ENCODE measurements at regions not wholly inside any gene's neighbourhood (a gene's known extent, or its start where the extent isn't known, plus 50 kb on each side); places are given as distances from the start of the nearest gene placed in this dataset.

DNA sequence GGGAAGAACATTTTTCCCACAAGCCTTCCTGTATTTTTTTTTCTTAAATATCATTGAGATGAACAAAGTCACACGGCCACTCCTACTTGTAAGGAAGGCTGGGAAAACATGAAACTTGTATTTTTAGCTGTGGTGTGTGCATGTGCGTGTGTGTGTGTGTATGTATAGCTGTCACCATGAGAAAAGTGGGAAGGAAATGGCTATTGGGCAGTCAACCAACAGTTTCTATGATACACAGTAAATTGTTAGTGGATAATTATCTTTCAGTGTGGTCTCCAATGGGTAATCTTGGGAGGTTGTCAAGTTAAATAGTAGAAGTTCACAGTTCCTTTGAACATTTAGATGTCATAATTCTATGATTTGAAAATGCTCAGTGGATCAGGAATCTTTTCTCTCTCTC, 132.7 kb upstream of the USP24 start:
- Histone ChIP-seq H3F3A (ENCODE audit: low read depth) (no peaks in the 10 kb centered on the region), H3K79me2 (ENCODE audit: insufficient read depth, low read length) (no peaks in the 10 kb centered on the region), H2AFZ (ENCODE audit: low read length) (no peak overlapping the region), H4K20me1 (ENCODE audit: insufficient read depth, low read length, poor library complexity, severe bottlenecking) (no peaks in the 10 kb centered on the region), H3K27me3 (ENCODE audit: insufficient read depth, low read length, poor library complexity, severe bottlenecking) (no peaks in the 10 kb centered on the region), H3K9me2 (replicated peaks; ENCODE audit: low read depth, low read length) (no peaks in the 10 kb centered on the region), H3K36me3 (ENCODE audit: insufficient read depth, low read length) (no peaks in the 10 kb centered on the region), H3K4me3 (ENCODE audit: low read length, poor library complexity, severe bottlenecking) (no peak overlapping the region), H3K9ac (ENCODE audit: low read depth, low read length, poor library complexity, severe bottlenecking) (no peak overlapping the region), H3K9me3 (ENCODE audit: insufficient read depth, low read depth, low read length) (no peaks in the 10 kb centered on the region), H3K4me1 (ENCODE audit: insufficient read depth, low read length, poor library complexity, severe bottlenecking) (no peaks in the 10 kb centered on the region), H3K4me2 (ENCODE audit: low read depth, low read length, poor library complexity, severe bottlenecking) (no peak overlapping the region)
- no peak for TF ChIP-seq EZH2phosphoT487 (IDR thresholded peaks at IDR 0.05; ENCODE audit: borderline replicate concordance)
- TF ChIP-seq, protein P1, sequence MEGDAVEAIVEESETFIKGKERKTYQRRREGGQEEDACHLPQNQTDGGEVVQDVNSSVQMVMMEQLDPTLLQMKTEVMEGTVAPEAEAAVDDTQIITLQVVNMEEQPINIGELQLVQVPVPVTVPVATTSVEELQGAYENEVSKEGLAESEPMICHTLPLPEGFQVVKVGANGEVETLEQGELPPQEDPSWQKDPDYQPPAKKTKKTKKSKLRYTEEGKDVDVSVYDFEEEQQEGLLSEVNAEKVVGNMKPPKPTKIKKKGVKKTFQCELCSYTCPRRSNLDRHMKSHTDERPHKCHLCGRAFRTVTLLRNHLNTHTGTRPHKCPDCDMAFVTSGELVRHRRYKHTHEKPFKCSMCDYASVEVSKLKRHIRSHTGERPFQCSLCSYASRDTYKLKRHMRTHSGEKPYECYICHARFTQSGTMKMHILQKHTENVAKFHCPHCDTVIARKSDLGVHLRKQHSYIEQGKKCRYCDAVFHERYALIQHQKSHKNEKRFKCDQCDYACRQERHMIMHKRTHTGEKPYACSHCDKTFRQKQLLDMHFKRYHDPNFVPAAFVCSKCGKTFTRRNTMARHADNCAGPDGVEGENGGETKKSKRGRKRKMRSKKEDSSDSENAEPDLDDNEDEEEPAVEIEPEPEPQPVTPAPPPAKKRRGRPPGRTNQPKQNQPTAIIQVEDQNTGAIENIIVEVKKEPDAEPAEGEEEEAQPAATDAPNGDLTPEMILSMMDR (conservative IDR thresholded peaks at IDR 0.05; ENCODE audit: low read length) = no peak

DNA sequence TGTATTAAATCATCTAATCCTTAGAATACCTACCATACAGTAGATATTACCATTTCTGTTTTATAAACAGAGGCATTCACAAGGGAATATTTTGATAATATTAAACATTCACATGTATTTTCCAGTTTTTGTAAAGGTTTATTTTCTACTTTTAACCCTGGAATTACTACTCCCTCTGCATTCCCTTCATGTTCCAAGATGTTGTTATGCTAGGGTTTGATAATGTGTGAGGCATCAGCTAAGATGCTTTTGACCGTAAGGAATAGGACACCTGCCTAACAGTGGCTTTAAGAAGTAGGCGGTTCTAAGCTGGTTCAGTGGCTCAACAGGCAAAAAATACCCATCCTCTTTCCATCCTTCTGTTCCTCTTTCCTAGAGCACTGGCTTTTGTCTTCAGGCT, 131.9 kb upstream of the USP24 start:
- Histone ChIP-seq H3K79me2 (ENCODE audit: insufficient read depth, low read length) (no peaks in the 10 kb centered on the region), H3K4me1 (ENCODE audit: insufficient read depth, low read length, poor library complexity, severe bottlenecking) (no peaks in the 10 kb centered on the region), H3K9me2 (replicated peaks; ENCODE audit: low read depth, low read length) (no peaks in the 10 kb centered on the region), H3K4me3 (ENCODE audit: low read length, poor library complexity, severe bottlenecking) (no peak overlapping the region), H3K9me3 (ENCODE audit: insufficient read depth, low read depth, low read length) (no peaks in the 10 kb centered on the region), H3K27me3 (ENCODE audit: insufficient read depth, low read length, poor library complexity, severe bottlenecking) (no peaks in the 10 kb centered on the region), H3K4me2 (ENCODE audit: low read depth, low read length, poor library complexity, severe bottlenecking) (no peak overlapping the region), H4K20me1 (ENCODE audit: insufficient read depth, low read length, poor library complexity, severe bottlenecking) (no peaks in the 10 kb centered on the region), H3K9ac (ENCODE audit: low read depth, low read length, poor library complexity, severe bottlenecking) (no peak overlapping the region), H3F3A (ENCODE audit: low read depth) (no peaks in the 10 kb centered on the region), H3K36me3 (ENCODE audit: insufficient read depth, low read length) (no peaks in the 10 kb centered on the region), H2AFZ (ENCODE audit: low read length) (no peak overlapping the region)
- TF ChIP-seq, protein P1 (conservative IDR thresholded peaks at IDR 0.05; ENCODE audit: low read length) = no peak
- no peak for TF ChIP-seq EZH2phosphoT487 (IDR thresholded peaks at IDR 0.05; ENCODE audit: borderline replicate concordance)

DNA sequence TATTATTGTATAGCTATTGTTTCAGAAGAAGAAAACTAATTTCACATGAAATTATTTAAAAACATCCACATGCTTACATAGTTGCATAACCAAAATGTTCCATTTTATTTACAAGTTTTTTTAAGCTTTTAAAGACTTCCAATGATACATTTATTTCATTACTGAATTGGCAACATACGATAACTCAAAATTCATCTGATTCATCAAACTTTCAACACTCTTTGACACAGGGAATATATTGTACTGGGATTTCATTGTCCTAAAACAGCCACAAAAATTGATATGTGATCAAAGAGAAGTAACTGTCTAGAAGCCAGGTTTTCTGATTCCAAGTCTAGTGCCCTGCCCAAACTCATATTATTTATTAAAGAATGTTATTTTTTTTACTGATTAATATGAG, 131.4 kb upstream of the USP24 start:
- H4K20me1 ChIP-seq (ENCODE audit: insufficient read depth, low read length, poor library complexity, severe bottlenecking) = no peaks in the 10 kb centered on the region
- H3K4me2 ChIP-seq (ENCODE audit: low read depth, low read length, poor library complexity, severe bottlenecking) = no peak overlapping the region
- H3K9me3 ChIP-seq (ENCODE audit: insufficient read depth, low read depth, low read length) = no peaks in the 10 kb centered on the region
- no peak overlapping the region for H3K4me3 ChIP-seq (ENCODE audit: low read length, poor library complexity, severe bottlenecking)
- no peaks in the 10 kb centered on the region for H3K27me3 ChIP-seq (ENCODE audit: insufficient read depth, low read length, poor library complexity, severe bottlenecking)
- no peaks in the 10 kb centered on the region for H3F3A ChIP-seq (ENCODE audit: low read depth)
- H3K4me1 ChIP-seq (ENCODE audit: insufficient read depth, low read length, poor library complexity, severe bottlenecking) = no peaks in the 10 kb centered on the region
- H3K9me2 ChIP-seq (replicated peaks; ENCODE audit: low read depth, low read length) = no peaks in the 10 kb centered on the region
- H3K36me3 ChIP-seq (ENCODE audit: insufficient read depth, low read length) = no peaks in the 10 kb centered on the region
- no peak for TF ChIP-seq EZH2phosphoT487 (IDR thresholded peaks at IDR 0.05; ENCODE audit: borderline replicate concordance)
- TF ChIP-seq, protein P1 (conservative IDR thresholded peaks at IDR 0.05; ENCODE audit: low read length) = no peak
- no peak overlapping the region for H3K9ac ChIP-seq (ENCODE audit: low read depth, low read length, poor library complexity, severe bottlenecking)
- H2AFZ ChIP-seq (ENCODE audit: low read length) = no peak overlapping the region
- no peaks in the 10 kb centered on the region for H3K79me2 ChIP-seq (ENCODE audit: insufficient read depth, low read length)

All from Loucy (cell line).